ENCODE measurements at regions not wholly inside any gene's neighbourhood (a gene's known extent, or its start where the extent isn't known, plus 50 kb on each side); places are given as distances from the start of the nearest gene placed in this dataset.
A peak's percentile ranks its signal among the peaks of the same experiment; 100 is the strongest.

GRCh38 chr5:126358525-126358924, 64.7 kb upstream of the GRAMD2B start:
- no peaks in the 10 kb centered on the region for H3K36me3 ChIP-seq (ENCODE audit: control insufficient read depth, insufficient read depth, low read length)
- H3K4me1 ChIP-seq (ENCODE audit: control insufficient read depth, insufficient read depth, low read length): no peaks in the 10 kb centered on the region
- H3K27ac ChIP-seq (ENCODE audit: insufficient read depth, low read depth, low read length, poor library complexity, severe bottlenecking): no peak overlapping the region
- no peaks in the 10 kb centered on the region for H3K9me3 ChIP-seq (ENCODE audit: control insufficient read depth, low read length)
- no peak overlapping the region for H3K4me3 ChIP-seq (ENCODE audit: insufficient read depth, low read depth, low read length)
- H3K27me3 ChIP-seq (ENCODE audit: control insufficient read depth, insufficient read depth, low read length, poor library complexity, severe bottlenecking): no peaks in the 10 kb centered on the region
- 79 to 90% methylated on average over 4 of the region's 4 CpGs for WGBS, 2 experiments

- Histone ChIP-seq H3K9me3 (ENCODE audit: control insufficient read depth, low read length) (no peaks in the 10 kb centered on the region), H3K27ac (ENCODE audit: insufficient read depth, low read depth, low read length, poor library complexity, severe bottlenecking) (no peak overlapping the region), H3K4me1 (ENCODE audit: control insufficient read depth, insufficient read depth, low read length) (no peaks in the 10 kb centered on the region), H3K36me3 (ENCODE audit: control insufficient read depth, insufficient read depth, low read length) (no peaks in the 10 kb centered on the region), H3K27me3 (ENCODE audit: control insufficient read depth, insufficient read depth, low read length, poor library complexity, severe bottlenecking) (no peaks in the 10 kb centered on the region), H3K4me3 (ENCODE audit: insufficient read depth, low read depth, low read length) (no peak overlapping the region)
- WGBS, 2 experiments: 96 to 98% methylated on average over 6 of the region's 6 CpGs
These were observed 63.3 kb upstream of the GRAMD2B start for GRCh38 chr5:126359884-126360283.

GRCh38 chr5:126360467-126360866, 62.7 kb upstream of the GRAMD2B start:
- H3K36me3 ChIP-seq (ENCODE audit: control insufficient read depth, insufficient read depth, low read length): no peaks in the 10 kb centered on the region
- H3K27ac ChIP-seq (ENCODE audit: insufficient read depth, low read depth, low read length, poor library complexity, severe bottlenecking): no peak overlapping the region
- WGBS, 2 experiments: 97 to 100% methylated on average over 1 of the region's 1 CpG
- H3K4me3 ChIP-seq (ENCODE audit: insufficient read depth, low read depth, low read length): no peak overlapping the region
- no peaks in the 10 kb centered on the region for H3K4me1 ChIP-seq (ENCODE audit: control insufficient read depth, insufficient read depth, low read length)
- no peaks in the 10 kb centered on the region for H3K27me3 ChIP-seq (ENCODE audit: control insufficient read depth, insufficient read depth, low read length, poor library complexity, severe bottlenecking)
- H3K9me3 ChIP-seq (ENCODE audit: control insufficient read depth, low read length): no peaks in the 10 kb centered on the region

DNA sequence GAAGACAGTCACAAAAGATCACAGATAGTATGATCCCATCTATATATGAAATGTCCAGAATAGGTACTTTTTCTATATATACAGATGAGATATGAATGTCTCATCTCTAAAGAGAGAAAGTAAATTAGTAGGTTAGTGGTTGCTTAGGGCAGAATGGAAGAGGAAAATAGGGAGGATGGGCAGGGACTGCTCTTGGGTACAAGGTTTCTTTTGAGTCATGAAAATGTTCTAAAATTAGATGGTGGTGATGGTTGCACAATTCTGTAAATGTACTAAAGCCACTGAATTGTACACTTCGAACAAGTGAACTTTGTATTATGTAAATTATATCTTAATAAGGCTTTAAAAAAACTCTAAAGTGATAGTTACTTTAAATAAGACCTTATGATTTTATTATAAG, 59.6 kb upstream of the GRAMD2B start:
- no peaks in the 10 kb centered on the region for H3K36me3 ChIP-seq (ENCODE audit: control insufficient read depth, insufficient read depth, low read length)
- WGBS, 2 experiments: no CpG with 5 or more reads among the region's 1 CpG
- no peak overlapping the region for H3K4me3 ChIP-seq (ENCODE audit: insufficient read depth, low read depth, low read length)
- no peak overlapping the region for H3K27ac ChIP-seq (ENCODE audit: insufficient read depth, low read depth, low read length, poor library complexity, severe bottlenecking)
- H3K27me3 ChIP-seq (ENCODE audit: control insufficient read depth, insufficient read depth, low read length, poor library complexity, severe bottlenecking): no peaks in the 10 kb centered on the region
- no peaks in the 10 kb centered on the region for H3K9me3 ChIP-seq (ENCODE audit: control insufficient read depth, low read length)
- H3K4me1 ChIP-seq (ENCODE audit: control insufficient read depth, insufficient read depth, low read length): peaks cover 2% of the 10 kb centered on the region

GRCh38 chr5:126364206-126364902, 58.9 kb upstream of the GRAMD2B start:
- Histone ChIP-seq H3K9me3 (ENCODE audit: control insufficient read depth, low read length) (no peaks in the 10 kb centered on the region), H3K4me3 (ENCODE audit: insufficient read depth, low read depth, low read length) (no peak overlapping the region), H3K4me1 (ENCODE audit: control insufficient read depth, insufficient read depth, low read length) (peaks cover 5% of the 10 kb centered on the region), H3K27me3 (ENCODE audit: control insufficient read depth, insufficient read depth, low read length, poor library complexity, severe bottlenecking) (no peaks in the 10 kb centered on the region), H3K36me3 (ENCODE audit: control insufficient read depth, insufficient read depth, low read length) (no peaks in the 10 kb centered on the region), H3K27ac (ENCODE audit: insufficient read depth, low read depth, low read length, poor library complexity, severe bottlenecking) (no peak overlapping the region)
- 92% methylated on average over 4 of the region's 4 CpGs for WGBS, 2 experiments

DNA sequence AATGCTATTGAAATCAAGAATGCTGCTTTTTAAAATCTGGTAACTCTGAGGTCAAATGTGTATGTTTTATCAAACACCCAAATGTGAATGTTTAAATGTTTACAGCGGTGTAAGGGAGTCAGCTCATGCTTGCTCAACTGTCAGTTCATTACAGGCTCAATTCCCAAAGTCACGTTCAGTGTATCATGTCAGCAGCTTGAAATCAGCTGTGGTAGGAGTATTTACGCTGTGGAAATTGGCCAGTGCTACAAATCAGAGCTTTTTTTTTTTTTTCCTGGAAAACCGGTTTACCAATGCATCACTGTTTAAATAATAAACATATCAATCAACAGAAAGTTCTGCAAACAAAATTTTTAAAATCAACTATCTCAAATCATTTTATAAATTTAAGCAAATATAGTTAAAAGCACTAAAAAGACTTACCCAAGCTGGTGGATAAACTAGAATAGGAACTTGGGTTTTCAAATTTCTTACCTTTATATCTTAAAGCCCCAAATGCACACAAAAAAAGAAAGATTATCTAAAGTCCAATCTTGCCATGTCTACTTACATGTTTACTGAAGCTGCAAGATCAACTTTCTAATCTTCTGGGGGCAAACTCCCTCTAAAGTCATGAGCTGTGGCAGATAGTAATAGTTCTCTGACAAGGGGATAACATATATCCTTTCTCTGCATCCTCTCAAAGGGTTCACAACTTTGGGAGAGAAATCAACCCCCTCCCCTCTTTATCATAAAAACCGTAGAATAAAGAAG, 57.6 kb upstream of the GRAMD2B start:
- H3K36me3 ChIP-seq (ENCODE audit: control insufficient read depth, insufficient read depth, low read length): no peaks in the 10 kb centered on the region
- WGBS, 2 experiments: 93 to 96% methylated on average over 4 to 5 of the region's 5 CpGs
- H3K4me1 ChIP-seq (ENCODE audit: control insufficient read depth, insufficient read depth, low read length): peaks cover 5% of the 10 kb centered on the region
- no peak overlapping the region for H3K27ac ChIP-seq (ENCODE audit: insufficient read depth, low read depth, low read length, poor library complexity, severe bottlenecking)
- no peak overlapping the region for H3K4me3 ChIP-seq (ENCODE audit: insufficient read depth, low read depth, low read length)
- no peaks in the 10 kb centered on the region for H3K27me3 ChIP-seq (ENCODE audit: control insufficient read depth, insufficient read depth, low read length, poor library complexity, severe bottlenecking)
- no peaks in the 10 kb centered on the region for H3K9me3 ChIP-seq (ENCODE audit: control insufficient read depth, low read length)

DNA sequence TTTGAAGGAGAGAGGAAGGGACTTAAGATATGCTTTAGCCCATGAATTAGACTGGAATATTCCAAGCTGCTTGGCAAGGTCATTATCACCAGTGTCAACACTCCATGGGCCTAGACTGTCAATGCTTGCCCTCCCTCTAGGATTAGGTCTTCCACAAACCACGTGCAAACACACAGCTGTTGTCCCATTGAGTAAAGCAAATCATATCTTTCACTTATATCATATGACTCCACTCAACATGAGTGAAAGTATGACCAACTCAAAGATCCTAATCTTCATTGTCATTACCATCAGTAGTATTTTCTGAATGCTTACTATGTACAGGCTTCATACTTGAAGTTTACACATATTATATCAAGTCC, 57.0 kb upstream of the GRAMD2B start:
- Histone ChIP-seq H3K27ac (ENCODE audit: insufficient read depth, low read depth, low read length, poor library complexity, severe bottlenecking) (no peak overlapping the region), H3K4me3 (ENCODE audit: insufficient read depth, low read depth, low read length) (no peak overlapping the region), H3K27me3 (ENCODE audit: control insufficient read depth, insufficient read depth, low read length, poor library complexity, severe bottlenecking) (no peaks in the 10 kb centered on the region), H3K36me3 (ENCODE audit: control insufficient read depth, insufficient read depth, low read length) (no peaks in the 10 kb centered on the region), H3K9me3 (ENCODE audit: control insufficient read depth, low read length) (no peaks in the 10 kb centered on the region), H3K4me1 (ENCODE audit: control insufficient read depth, insufficient read depth, low read length) (peaks cover 5% of the 10 kb centered on the region)
- WGBS, 2 experiments: 88 to 94% methylated on average over 1 of the region's 1 CpG

- peak overlapping the region; percentile 32 for H3K27ac ChIP-seq (ENCODE audit: insufficient read depth, low read depth, low read length, poor library complexity, severe bottlenecking)
- WGBS, 2 experiments: 4 to 10% methylated on average over 2 of the region's 2 CpGs
These were observed 54.9 kb upstream of the GRAMD2B start for GRCh38 chr5:126368239-126368812.

GRCh38 chr5:126369083-126369482, 54.1 kb upstream of the GRAMD2B start:
- H3K9me3 ChIP-seq (ENCODE audit: control insufficient read depth, low read length): no peaks in the 10 kb centered on the region
- H3K36me3 ChIP-seq (ENCODE audit: control insufficient read depth, insufficient read depth, low read length): no peaks in the 10 kb centered on the region
- no peak overlapping the region for H3K4me3 ChIP-seq (ENCODE audit: insufficient read depth, low read depth, low read length)
- WGBS, 2 experiments: no CpG with 5 or more reads among the region's 2 CpGs
- no peak overlapping the region for H3K27ac ChIP-seq (ENCODE audit: insufficient read depth, low read depth, low read length, poor library complexity, severe bottlenecking)
- H3K27me3 ChIP-seq (ENCODE audit: control insufficient read depth, insufficient read depth, low read length, poor library complexity, severe bottlenecking): no peaks in the 10 kb centered on the region
- peaks cover 5% of the 10 kb centered on the region for H3K4me1 ChIP-seq (ENCODE audit: control insufficient read depth, insufficient read depth, low read length)

More at GRCh38 chr5:126368239-126368812, 54.9 kb upstream of the GRAMD2B start:
- H3K27me3 ChIP-seq (ENCODE audit: control insufficient read depth, insufficient read depth, low read length, poor library complexity, severe bottlenecking): no peaks in the 10 kb centered on the region
- H3K36me3 ChIP-seq (ENCODE audit: control insufficient read depth, insufficient read depth, low read length): no peaks in the 10 kb centered on the region
- H3K4me1 ChIP-seq (ENCODE audit: control insufficient read depth, insufficient read depth, low read length): peaks cover 5% of the 10 kb centered on the region
- no peaks in the 10 kb centered on the region for H3K9me3 ChIP-seq (ENCODE audit: control insufficient read depth, low read length)
- no peak overlapping the region for H3K4me3 ChIP-seq (ENCODE audit: insufficient read depth, low read depth, low read length)

DNA sequence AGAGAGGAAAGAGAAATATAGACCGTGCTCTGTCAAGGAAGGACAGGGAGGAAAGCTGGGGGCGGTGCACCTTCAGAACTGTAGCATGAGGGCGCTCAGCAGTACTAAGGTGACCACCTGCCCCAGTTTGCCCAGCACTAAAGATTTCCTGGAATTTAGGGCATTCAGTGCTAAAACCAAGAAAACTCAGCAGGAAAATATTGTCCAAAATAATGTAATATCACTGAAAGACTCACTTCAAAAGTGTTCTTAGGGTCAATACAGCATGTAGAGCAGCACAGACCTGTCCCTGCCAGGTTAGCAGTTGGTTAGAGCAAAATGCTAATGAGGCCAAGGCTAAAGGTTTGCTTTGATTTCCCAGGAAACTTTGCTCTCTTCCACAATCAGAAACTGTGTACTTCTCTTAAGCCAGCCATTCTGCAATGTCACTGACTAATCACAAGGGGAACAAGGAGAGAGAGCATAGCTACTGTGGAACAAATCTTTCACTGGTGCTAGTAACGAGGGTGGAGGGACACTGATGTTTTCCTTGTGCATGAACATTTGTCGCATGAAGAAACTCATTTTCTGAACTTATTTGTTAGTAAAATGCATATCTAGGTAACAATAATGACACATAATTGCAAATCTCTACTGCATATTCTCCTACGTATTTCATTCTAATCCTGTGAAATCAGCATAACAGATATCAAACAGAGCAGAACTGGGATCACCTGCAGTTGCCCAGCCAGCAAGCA, 53.0 kb upstream of the GRAMD2B start:
- Histone ChIP-seq H3K9me3 (ENCODE audit: control insufficient read depth, low read length) (no peaks in the 10 kb centered on the region), H3K36me3 (ENCODE audit: control insufficient read depth, insufficient read depth, low read length) (no peaks in the 10 kb centered on the region), H3K4me1 (ENCODE audit: control insufficient read depth, insufficient read depth, low read length) (peaks cover 5% of the 10 kb centered on the region), H3K4me3 (ENCODE audit: insufficient read depth, low read depth, low read length) (no peak overlapping the region), H3K27ac (ENCODE audit: insufficient read depth, low read depth, low read length, poor library complexity, severe bottlenecking) (no peak overlapping the region), H3K27me3 (ENCODE audit: control insufficient read depth, insufficient read depth, low read length, poor library complexity, severe bottlenecking) (no peaks in the 10 kb centered on the region)
- WGBS, 2 experiments: 71 to 72% methylated on average over 6 of the region's 6 CpGs

All from ectodermal cell (in vitro differentiated cells).